GM19452 (cell line): ENCODE measurements at regions not wholly inside any gene's neighbourhood (a gene's known extent, or its start where the extent isn't known, plus 50 kb on each side); places are given as distances from the start of the nearest gene placed in this dataset.
"Not testable (repeated sequence)": the region's sequence is repeated elsewhere in the genome, so short reads cannot be mapped to it uniquely, and the experiment has no call there.

Experiments
- ATAC-seq: cut with Tn5 transposase; IDR thresholded peaks from one replicate; pipeline ENCODE4 v1.9.1; 2021; ENCODE audit not compliant: unreplicated experiment

- not testable (repeated sequence) for ATAC-seq
Measured at GRCh38 chr7:76971201-76971600, 61.0 kb downstream of the SPDYE17 start.

GRCh38 chr7:76969892-76970291 is 62.3 kb downstream of the SPDYE17 start:
- not testable (repeated sequence) for ATAC-seq

- not testable (repeated sequence) for ATAC-seq
Measured at GRCh38 chr7:76965731-76966548, 66.2 kb downstream of the SPDYE17 start.

GRCh38 chr7:76964050-76964449 is 68.1 kb downstream of the SPDYE17 start:
- ATAC-seq = not testable (repeated sequence)

GRCh38 chr7:76963061-76963460 is 69.1 kb downstream of the SPDYE17 start:
- not testable (repeated sequence) for ATAC-seq

- ATAC-seq = not testable (repeated sequence)
Measured at GRCh38 chr7:76960400-76960986, 71.7 kb downstream of the SPDYE17 start.

DNA sequence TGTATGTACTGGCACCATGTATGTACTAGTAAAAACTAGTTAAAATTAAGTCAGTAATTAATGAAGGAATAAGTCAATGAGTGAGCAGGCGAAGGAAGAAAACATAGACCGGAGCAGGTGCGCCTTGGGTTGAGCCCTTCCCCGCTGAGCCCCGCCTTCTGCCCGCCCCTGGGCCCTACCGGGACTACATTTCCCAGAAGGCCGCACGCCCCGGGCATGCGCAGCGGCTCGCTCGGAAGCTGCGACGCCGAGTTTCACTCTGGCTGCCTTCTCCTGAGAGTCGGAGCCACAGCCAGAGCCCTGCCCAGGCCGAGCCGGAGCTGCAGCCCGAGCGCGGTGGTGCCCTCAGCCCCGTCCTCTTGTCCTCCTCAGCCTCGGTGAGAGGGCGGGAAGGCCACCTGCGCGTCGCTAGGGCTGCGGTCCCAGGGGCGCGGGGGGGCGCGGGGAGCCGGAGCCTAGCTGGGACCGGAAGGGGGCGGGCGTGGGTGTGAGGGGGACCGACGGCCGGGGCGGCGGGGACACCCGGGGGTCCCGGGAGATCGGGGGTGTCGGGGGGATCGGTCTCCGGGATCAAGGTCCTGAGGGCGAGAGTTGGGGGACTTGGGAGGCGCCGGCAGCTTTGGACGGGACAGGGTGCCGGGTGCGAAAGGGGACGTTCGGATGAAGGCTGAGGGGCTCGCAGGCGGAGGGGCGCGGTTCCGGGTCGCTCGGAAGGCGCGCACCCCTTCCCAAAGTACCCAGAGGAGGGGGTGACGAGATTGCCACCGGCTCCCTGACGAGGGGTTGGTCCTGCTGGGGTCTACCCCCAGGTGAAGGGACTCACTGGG is 72.4 kb downstream of the SPDYE17 start:
- peak; percentile 98 for ATAC-seq

GRCh38 chr7:76956531-76956930 is 75.6 kb downstream of the SPDYE17 start:
- ATAC-seq = not testable (repeated sequence)

DNA sequence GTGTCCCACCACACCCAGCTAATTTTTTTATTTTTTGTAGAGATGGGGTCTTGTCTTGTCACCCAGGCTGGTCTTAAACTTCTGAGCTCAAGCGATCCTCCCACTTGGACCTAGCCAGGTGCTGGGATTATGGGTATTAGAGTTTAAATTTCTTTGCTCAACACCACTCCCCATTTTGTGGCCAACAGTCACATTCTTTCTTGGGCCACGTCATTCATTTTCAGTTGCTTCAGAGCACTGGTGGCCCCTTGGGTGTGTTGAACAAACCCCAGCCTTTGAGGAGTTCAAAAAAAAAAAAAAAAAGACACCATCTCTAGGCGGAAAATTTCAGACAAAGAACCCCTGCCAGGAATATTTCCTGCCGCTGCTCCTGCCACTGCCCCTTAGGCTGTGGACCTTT is 77.0 kb downstream of the SPDYE17 start:
- not testable (repeated sequence) for ATAC-seq

- peak; percentile 67 for ATAC-seq
Measured at GRCh38 chr7:76944603-76945002, 87.6 kb downstream of the SPDYE17 start.

GRCh38 chr7:76941809-76942765 is 90.1 kb downstream of the SPDYE17 start:
- peak; percentile 42 for ATAC-seq

GRCh38 chr7:76937781-76938180 is 94.4 kb downstream of the SPDYE17 start:
- ATAC-seq = not testable (repeated sequence)

GRCh38 chr7:76937330-76937729 is 94.8 kb downstream of the SPDYE17 start:
- ATAC-seq = not testable (repeated sequence)

DNA sequence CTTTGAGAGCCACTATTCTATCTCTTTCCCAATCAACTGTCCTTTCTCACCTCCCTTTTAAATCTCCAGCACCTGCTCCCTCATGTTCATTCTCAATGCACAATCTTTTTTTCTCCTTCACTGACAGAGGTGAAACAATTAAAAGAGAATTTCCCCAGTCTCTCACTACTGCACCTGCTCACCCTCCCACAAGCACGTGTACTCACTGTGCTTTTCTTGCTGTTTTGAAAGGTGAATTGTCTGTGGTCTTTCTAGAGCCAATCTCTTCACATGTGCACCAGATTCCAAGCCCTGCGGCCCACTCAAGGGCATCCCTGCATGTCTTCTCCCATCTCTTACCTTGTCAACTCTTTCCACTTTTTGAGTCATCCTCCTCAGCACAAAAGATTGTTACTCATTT is 95.8 kb downstream of the SPDYE17 start:
- not testable (repeated sequence) for ATAC-seq

DNA sequence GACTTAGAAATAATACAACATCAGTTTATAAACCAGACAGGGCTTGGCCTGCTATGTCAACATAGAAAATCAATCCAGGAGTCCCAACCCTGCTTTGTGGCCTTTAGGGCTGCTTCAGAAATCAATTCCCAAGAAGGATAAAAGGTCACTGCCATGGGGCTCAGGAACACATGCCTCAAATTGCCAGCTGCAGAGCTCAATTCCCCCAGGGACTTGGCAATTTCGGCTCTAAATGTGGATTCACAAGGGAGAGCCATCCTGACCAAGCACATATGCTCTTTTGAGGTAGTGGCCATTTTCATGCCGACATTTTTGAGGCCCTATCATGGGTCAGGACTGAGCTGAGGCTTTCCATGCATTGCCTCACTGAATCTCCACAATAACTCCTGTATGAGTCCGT is 97.5 kb downstream of the SPDYE17 start:
- not testable (repeated sequence) for ATAC-seq

DNA sequence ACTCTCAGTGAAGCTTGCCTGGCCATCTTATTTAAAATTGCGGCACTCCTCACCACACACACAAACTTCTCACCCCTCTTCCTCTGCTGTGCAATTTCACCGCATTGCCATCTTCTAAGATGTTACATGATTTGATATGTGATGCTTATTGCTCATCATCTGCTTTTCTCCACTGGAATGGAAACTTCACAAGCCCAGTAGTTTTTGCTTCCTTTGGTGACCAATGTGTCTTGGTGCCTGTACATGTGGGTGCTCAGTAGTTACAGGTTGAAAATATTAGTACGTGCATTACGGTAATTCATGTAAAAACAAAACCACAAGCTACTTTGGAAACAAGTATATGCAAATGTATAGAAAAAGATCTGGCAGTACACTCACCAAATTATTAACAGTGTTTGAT is 99.2 kb downstream of the SPDYE17 start:
- ATAC-seq = peak; percentile 78

DNA sequence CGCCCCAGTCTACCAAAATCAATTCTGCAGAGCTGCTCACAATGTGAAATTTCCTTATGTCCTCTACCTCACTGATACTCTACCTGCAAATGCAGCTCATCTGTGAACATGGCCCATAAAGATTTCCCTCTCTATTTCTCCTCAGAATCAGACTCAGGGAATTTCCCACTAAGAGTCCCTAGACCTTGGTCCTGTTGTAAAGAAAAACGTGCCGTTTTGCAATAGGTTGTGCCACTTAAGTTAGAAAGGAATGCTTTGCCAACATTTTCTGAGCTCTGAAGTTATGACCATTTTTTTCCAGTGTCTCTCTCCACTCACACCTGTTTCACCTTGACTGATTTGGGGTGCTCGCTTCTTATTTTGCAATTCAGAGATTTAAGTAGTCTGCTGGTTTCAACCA is 100.7 kb downstream of the SPDYE17 start:
- ATAC-seq = not testable (repeated sequence)

DNA sequence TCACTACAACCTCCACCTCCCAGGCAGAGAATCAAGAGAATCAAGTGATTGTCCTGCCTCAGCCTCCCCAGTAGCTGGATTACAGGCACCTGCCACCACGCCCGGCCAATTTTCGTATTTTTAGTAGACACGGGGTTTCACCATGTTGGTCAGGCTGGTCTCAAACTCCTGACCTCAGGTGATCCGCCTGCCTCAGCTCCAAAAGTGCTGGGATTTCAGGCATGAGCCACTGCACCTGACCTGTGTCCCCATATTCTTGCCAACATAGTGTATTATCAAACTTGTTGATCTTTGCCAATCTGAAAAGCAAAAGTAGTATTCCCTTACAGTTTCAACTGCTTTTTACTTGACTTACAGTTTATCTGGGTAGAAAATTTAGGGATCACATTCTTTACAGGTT is 101.7 kb downstream of the SPDYE17 start:
- ATAC-seq = not testable (repeated sequence)

DNA sequence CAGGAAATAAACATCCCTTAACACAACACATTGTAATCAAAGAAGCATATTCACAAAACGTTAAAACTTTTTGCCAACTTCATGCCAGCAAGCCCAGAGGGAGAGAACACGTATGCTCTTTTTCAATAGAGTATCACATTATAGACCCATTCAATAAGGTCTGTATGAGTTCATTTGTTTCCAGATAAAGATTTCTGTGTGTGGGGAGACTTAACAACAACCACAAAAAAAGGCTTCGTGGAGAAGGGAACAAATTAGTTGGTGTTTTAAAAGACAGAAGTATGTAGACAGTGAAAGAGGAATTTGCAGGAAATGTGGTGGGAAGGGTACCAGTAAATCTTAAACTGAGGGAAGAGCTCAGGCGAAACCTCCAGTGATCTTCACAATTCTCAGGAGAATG is 103.4 kb downstream of the SPDYE17 start:
- ATAC-seq = not testable (repeated sequence)

DNA sequence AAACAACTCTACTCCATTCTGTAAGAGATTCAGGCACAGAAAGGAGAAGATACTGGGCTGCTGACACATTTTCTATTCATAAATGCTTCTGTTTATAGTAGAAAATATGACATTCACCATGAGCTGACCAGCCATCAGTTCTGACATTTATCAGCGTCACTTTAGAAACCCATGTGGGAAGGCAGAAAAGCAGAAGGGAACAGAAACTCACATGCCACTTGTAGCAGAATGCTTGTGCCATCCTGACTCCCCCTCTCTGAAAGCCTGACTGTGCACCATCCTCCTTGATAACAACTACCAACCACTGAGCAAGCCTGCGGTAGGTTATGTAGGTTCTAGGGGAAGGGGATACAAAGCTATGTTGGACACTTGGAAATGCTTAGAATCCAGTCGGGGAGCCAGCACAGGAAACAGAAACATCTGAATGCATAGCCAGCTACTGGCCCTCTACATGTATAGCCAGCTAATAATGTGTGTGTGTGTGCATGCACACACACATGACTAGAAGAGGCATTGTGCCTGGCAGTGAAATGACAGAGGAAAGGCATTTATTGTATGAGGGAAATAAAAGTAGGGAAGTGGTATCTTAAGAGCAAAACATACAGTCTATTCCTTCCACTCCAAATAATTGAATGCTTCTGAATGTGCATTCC is 104.3 kb downstream of the SPDYE17 start:
- ATAC-seq = not testable (repeated sequence)
